SU-DHL-6 (cell line): ENCODE measurements at regions not wholly inside any gene's neighbourhood (a gene's known extent, or its start where the extent isn't known, plus 50 kb on each side); places are given as distances from the start of the nearest gene placed in this dataset.

Source experiments
- H2AFZ ChIP-seq: fragments of 200-600 bp; sonication (generic); 2 replicates; pipeline ENCODE4 v1.6.1; 2014; ENCODE audit warnings: low read depth, mild to moderate bottlenecking, moderate library complexity, mixed read lengths, antibody characterized with exemption, low read length; ENCODE audit not compliant: severe bottlenecking
- H3F3A ChIP-seq: fragments of 200-600 bp; shearing (Covaris generic); 2 replicates; pipeline ENCODE4 v1.6.0; 2016; ENCODE audit warnings: antibody characterized with exemption, mild to moderate bottlenecking; ENCODE audit not compliant: insufficient read depth
- H3K27ac ChIP-seq: fragments of 200-600 bp; sonication (generic); 2 replicates; pipeline ENCODE4 v1.5.1; 2016; ENCODE audit warnings: low read depth, mild to moderate bottlenecking, low read length, moderate library complexity, mixed read lengths
- H3K27me3 ChIP-seq: fragments of 200-600 bp; sonication (generic), shearing (Covaris generic); 2 replicates; pipeline ENCODE4 v1.6.0; 2014; ENCODE audit warnings: mild to moderate bottlenecking, low read length
- H3K36me3 ChIP-seq: fragments of 200-600 bp; sonication (generic); 2 replicates; pipeline ENCODE4 v1.6.1; 2014; ENCODE audit warnings: mild to moderate bottlenecking, low read length, mixed read lengths
- H3K4me2 ChIP-seq: fragments of 300-600, 200-600 bp; shearing (Covaris generic), sonication (generic); 2 replicates; pipeline ENCODE4 v1.6.0; 2014; ENCODE audit warnings: low read length, low read depth, mild to moderate bottlenecking; ENCODE audit not compliant: poor library complexity, severe bottlenecking
- H3K4me3 ChIP-seq: fragments of 200-600 bp; sonication (generic); 2 replicates; pipeline ENCODE4 v1.5.1; 2014; ENCODE audit warnings: antibody characterized with exemption, low read length, mild to moderate bottlenecking, mixed read lengths; ENCODE audit not compliant: insufficient read depth, poor library complexity, severe bottlenecking
- H3K79me2 ChIP-seq: fragments of 200-600 bp; sonication (generic); 2 replicates; pipeline ENCODE4 v1.6.1; 2014; ENCODE audit warnings: mild to moderate bottlenecking, low read length, moderate library complexity; ENCODE audit not compliant: insufficient read depth
- H3K9ac ChIP-seq: fragments of 200-600 bp; sonication (generic); 2 replicates; pipeline ENCODE4 v1.7.0; 2014; ENCODE audit warnings: mild to moderate bottlenecking, low read length
- H3K9me2 ChIP-seq: fragments of 200-600 bp; sonication (generic); replicated peaks from 2 replicates; pipeline ENCODE4 v1.6.1; 2014; ENCODE audit warnings: low read length; ENCODE audit not compliant: insufficient read depth
- H3K9me3 ChIP-seq: fragments of 200-600 bp; sonication (generic); 2 replicates; pipeline ENCODE4 v1.6.1; 2014; ENCODE audit warnings: low read length, mixed read lengths; ENCODE audit not compliant: insufficient read depth
- H4K20me1 ChIP-seq: fragments of 200-600 bp; sonication (generic); 2 replicates; pipeline ENCODE4 v1.6.1; 2014; ENCODE audit warnings: low read depth, mild to moderate bottlenecking, antibody characterized with exemption, low read length, moderate library complexity, mixed read lengths
- CTCF ChIP-seq: fragments of 200-600 bp; sonication (generic); IDR thresholded peaks from one replicate; pipeline ENCODE4 v1.5.1; 2017; ENCODE audit warnings: antibody characterized with exemption, mild to moderate bottlenecking, low read length, moderate library complexity; ENCODE audit not compliant: insufficient read depth, poor library complexity, severe bottlenecking
- EZH2phosphoT487 ChIP-seq: fragments of 200-600 bp; sonication (generic), shearing (Covaris generic); conservative IDR thresholded peaks from 2 replicates; pipeline ENCODE4 v1.6.1; 2018; ENCODE audit warnings: mild to moderate bottlenecking, antibody characterized with exemption, low read length, moderate library complexity, mixed read lengths

GRCh38 chr15:81442454-81442853 lies 68.4 kb upstream of the TMC3 start:
- no peaks in the 10 kb centered on the region for H3K36me3 ChIP-seq
- H3K27ac ChIP-seq: no peak overlapping the region
- H3K79me2 ChIP-seq: no peaks in the 10 kb centered on the region
- no peaks in the 10 kb centered on the region for H3K9me3 ChIP-seq
- no peak overlapping the region for H3K9ac ChIP-seq
- H3K9me2 ChIP-seq: no peaks in the 10 kb centered on the region
- TF ChIP-seq CTCF (no peak), EZH2phosphoT487 (no peak)
- no peaks in the 10 kb centered on the region for H3K27me3 ChIP-seq
- no peaks in the 10 kb centered on the region for H4K20me1 ChIP-seq
- H2AFZ ChIP-seq: no peak overlapping the region
- no peaks in the 10 kb centered on the region for H3F3A ChIP-seq
- no peak overlapping the region for H3K4me3 ChIP-seq
- H3K4me2 ChIP-seq: no peak overlapping the region

- H3K9me2 ChIP-seq: no peaks in the 10 kb centered on the region
- no peaks in the 10 kb centered on the region for H3K79me2 ChIP-seq
- no peak overlapping the region for H3K27ac ChIP-seq
- H4K20me1 ChIP-seq: no peaks in the 10 kb centered on the region
- H3K9me3 ChIP-seq: no peaks in the 10 kb centered on the region
- TF ChIP-seq EZH2phosphoT487 (no peak), CTCF (no peak)
- H3F3A ChIP-seq: no peaks in the 10 kb centered on the region
- no peaks in the 10 kb centered on the region for H3K27me3 ChIP-seq
- H3K36me3 ChIP-seq: no peaks in the 10 kb centered on the region
- no peak overlapping the region for H2AFZ ChIP-seq
- no peak overlapping the region for H3K9ac ChIP-seq
- H3K4me2 ChIP-seq: no peak overlapping the region
- no peak overlapping the region for H3K4me3 ChIP-seq
Measured at GRCh38 chr15:81434851-81435250, 60.8 kb upstream of the TMC3 start.

GRCh38 chr15:81433462-81433861 lies 59.4 kb upstream of the TMC3 start:
- Histone ChIP-seq H3K9ac (no peak overlapping the region), H3K9me2 (no peaks in the 10 kb centered on the region), H3K4me3 (no peak overlapping the region), H2AFZ (no peak overlapping the region), H3K27me3 (no peaks in the 10 kb centered on the region), H3K9me3 (no peaks in the 10 kb centered on the region), H3K27ac (no peak overlapping the region), H3K79me2 (no peaks in the 10 kb centered on the region), H4K20me1 (no peaks in the 10 kb centered on the region), H3F3A (no peaks in the 10 kb centered on the region), H3K36me3 (no peaks in the 10 kb centered on the region), H3K4me2 (no peak overlapping the region)
- TF ChIP-seq CTCF (no peak), EZH2phosphoT487 (no peak)

- Histone ChIP-seq H3K4me3 (no peak overlapping the region), H3K36me3 (no peaks in the 10 kb centered on the region), H2AFZ (no peak overlapping the region), H3F3A (no peaks in the 10 kb centered on the region), H3K79me2 (no peaks in the 10 kb centered on the region), H3K4me2 (no peak overlapping the region), H3K9ac (no peak overlapping the region), H3K9me2 (no peaks in the 10 kb centered on the region), H4K20me1 (no peaks in the 10 kb centered on the region), H3K27me3 (no peaks in the 10 kb centered on the region), H3K27ac (no peak overlapping the region), H3K9me3 (no peaks in the 10 kb centered on the region)
- TF ChIP-seq EZH2phosphoT487: no peak
- no peak for TF ChIP-seq CTCF
Measured at GRCh38 chr15:81432179-81432578, 58.2 kb upstream of the TMC3 start.
